GM19035 (cell line): ENCODE measurements at regions not wholly inside any gene's neighbourhood (a gene's known extent, or its start where the extent isn't known, plus 50 kb on each side); places are given as distances from the start of the nearest gene placed in this dataset.
"Not testable (repeated sequence)": the region's sequence is repeated elsewhere in the genome, so short reads cannot be mapped to it uniquely, and the experiment has no call there.

Experiments used
- ATAC-seq: cut with Tn5 transposase; IDR thresholded peaks from one replicate; pipeline ENCODE4 v1.9.1; 2021; ENCODE audit not compliant: unreplicated experiment

- no peak for ATAC-seq
Observed at GRCh38 chr12:77229640-77230442, 164.5 kb upstream of the E2F7 start.

DNA sequence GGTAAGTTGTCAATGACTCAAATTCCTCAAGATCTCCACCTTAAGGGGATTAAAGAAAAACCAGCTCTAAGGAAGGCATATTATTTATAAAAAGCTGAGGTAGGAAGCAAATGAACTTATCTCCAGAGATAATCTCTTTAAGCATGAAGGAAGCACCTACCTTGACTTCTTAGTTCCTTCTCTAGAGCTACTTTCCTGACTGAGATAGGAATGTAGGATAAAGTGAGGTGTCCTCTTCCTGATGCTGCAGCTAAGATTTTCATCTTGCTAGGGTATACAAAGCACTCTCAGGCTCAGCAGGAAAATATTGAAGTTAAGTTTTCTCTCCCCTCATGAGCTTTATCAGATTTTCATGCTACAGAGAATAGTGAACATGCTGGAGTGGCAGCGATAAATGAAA, 163.0 kb upstream of the E2F7 start:
- ATAC-seq = no peak

GRCh38 chr12:77226368-77226767, 161.0 kb upstream of the E2F7 start:
- no peak for ATAC-seq

GRCh38 chr12:77225373-77225772, 160.0 kb upstream of the E2F7 start:
- no peak for ATAC-seq

GRCh38 chr12:77224346-77224745, 159.0 kb upstream of the E2F7 start:
- ATAC-seq = no peak

DNA sequence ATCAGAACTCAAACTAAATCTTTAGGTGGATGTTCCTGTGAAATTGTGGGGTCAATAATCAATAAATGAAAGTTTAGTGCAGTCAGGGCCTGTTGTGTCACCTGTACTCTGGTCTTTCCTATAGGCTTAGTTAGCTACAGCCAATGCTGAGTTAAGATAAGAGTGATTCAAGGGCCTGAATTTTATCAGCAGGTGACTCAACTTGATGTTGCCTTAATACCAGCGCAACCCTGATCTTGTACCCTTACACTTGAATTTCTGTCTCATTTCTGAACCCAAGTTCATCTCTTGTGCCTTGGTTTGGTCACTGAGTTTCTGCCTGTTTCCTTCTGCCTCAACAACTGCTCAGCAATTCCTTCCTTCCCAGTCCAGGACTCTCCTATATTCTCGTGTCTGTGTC, 157.0 kb upstream of the E2F7 start:
- ATAC-seq = no peak

DNA sequence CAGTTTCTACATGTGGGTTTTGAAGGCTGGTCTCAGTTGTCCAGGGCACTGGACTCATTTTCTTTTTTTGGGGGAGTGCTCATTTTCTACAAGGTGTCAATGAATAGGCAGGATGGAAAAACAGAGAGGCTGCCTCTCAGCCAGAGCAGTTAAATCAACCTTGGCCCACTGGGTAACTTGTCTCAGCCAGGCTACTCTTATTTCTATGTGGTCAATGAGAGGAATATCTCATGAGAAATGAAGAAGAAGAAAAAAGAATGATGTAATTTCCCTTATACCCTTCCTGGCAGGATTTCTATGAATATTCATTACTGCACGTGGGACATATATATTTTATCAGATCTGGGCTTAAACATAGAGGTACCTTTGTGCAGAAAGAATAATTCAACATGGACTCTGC, 155.2 kb upstream of the E2F7 start:
- ATAC-seq = no peak

GRCh38 chr12:77218278-77218677, 152.9 kb upstream of the E2F7 start:
- ATAC-seq = no peak

- not testable (repeated sequence) for ATAC-seq
Observed at GRCh38 chr12:77216136-77216535, 150.8 kb upstream of the E2F7 start.

- no peak for ATAC-seq
Observed at GRCh38 chr12:77214136-77214535, 148.8 kb upstream of the E2F7 start.

DNA sequence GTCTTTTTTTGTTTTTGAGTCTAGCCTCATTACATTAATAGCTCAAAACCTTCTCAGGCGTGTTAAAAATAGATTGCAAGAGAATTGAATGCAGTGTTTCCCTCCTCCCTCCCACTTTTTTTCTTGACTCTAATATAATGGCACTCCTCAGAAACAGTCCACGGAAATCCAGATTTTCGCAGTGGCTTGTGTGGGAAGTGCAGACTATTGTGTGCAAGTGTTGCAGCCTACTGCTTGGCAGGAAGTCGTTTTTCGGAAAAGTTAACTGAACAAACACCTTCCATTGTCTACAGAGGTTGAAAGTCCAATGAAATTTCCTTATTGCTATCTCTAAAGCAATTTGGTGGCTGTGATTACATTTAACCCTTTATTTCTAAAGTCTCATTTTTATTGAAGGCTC, 147.9 kb upstream of the E2F7 start:
- ATAC-seq = no peak

- no peak for ATAC-seq
Observed at GRCh38 chr12:77210724-77211123, 145.4 kb upstream of the E2F7 start.

DNA sequence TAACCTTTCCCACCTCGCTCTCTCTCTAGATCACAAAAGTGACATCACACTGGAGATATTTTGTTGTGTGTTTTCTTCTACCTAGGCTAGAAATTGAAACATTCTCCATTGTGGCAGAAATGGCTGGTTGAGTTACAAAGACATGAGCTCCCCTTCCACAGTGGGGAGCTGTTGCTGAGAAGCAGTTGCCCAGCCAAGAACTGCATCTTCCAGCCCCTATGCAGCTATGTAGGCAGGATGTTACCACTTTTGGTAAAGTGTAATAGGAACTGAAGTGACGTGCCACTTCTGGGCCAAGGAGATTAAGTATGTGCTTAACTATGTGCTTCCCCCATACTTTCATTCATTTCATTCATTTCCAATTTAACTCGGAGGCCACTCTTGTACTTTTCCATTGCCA, 138.7 kb upstream of the E2F7 start:
- no peak for ATAC-seq

GRCh38 chr12:77202457-77203060, 137.2 kb upstream of the E2F7 start:
- ATAC-seq = no peak

- ATAC-seq = no peak
Observed at GRCh38 chr12:77189901-77190416, 124.6 kb upstream of the E2F7 start.

DNA sequence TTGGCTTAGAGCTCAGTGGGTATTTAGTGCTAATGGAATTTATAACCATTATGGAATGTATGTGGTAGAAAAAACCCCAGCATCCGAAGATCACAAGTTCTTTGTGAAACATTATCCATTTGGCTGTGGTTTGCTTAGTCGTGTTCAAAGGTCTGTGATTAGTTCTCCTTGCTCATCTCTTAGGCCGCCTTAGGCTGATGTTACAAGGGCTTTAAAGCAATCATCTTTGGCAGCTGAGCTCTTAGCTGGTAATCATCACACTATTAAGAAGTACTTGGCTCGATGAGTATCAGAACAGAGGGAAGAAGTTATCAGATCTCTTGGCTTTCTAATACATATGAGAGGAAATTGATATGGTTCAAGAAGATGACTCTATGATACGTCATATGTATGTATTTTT, 124.1 kb upstream of the E2F7 start:
- no peak for ATAC-seq

DNA sequence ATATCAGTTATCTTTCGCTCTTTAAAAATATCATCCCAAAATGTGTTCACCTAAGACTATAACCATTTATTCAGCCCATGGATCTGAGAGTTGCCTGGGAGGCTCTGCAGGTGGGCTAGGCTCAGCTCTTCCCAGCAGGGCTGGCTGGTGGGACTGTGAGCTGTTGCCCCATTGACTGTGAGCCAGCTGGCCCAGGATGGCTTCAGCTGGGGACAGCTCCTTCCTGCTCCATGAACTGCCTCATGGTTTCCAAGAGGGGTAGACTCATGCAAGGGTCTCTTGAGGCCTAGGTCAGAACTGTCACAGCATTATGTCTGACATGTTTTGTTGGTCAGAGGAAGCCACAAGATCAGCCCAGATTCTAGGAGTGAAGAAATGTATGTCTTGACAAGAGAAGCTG, 114.1 kb upstream of the E2F7 start:
- no peak for ATAC-seq

DNA sequence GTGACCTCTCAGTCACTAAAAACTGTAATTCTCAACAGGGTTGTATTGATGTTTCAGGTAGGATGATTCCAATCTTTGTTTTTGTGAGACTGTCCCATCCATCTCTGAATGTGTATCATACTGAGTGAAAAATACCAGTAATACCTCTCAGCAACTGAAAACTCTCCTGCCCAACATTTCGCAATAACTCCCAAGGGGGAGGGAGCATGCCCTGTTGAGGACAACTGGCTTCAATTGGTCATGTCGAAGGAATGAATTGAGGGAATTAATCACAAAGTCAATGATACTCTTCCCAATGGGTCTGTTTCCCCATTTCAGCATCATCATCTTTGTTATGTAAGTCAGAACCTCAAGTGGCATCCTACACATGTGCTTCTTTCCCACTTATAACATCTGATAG, 102.4 kb upstream of the E2F7 start:
- no peak for ATAC-seq

DNA sequence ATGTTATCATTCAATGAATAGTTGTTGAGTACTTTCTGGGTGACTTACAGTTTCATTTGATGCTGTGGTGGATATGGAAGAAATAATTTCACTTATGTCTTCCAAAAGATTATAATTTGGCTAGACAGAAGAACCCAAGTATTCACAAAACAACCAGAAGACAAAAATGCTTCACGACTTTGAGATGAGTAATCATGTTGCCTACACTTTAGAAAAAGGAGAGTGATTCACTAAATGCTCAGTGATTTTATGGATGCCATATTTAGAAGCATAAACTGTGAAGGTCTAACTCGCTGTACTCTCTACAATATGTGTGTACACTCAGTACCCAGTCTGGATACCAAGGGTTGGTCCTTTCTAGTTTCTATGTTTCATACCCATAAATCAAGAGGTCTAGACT, 101.3 kb upstream of the E2F7 start:
- no peak for ATAC-seq

DNA sequence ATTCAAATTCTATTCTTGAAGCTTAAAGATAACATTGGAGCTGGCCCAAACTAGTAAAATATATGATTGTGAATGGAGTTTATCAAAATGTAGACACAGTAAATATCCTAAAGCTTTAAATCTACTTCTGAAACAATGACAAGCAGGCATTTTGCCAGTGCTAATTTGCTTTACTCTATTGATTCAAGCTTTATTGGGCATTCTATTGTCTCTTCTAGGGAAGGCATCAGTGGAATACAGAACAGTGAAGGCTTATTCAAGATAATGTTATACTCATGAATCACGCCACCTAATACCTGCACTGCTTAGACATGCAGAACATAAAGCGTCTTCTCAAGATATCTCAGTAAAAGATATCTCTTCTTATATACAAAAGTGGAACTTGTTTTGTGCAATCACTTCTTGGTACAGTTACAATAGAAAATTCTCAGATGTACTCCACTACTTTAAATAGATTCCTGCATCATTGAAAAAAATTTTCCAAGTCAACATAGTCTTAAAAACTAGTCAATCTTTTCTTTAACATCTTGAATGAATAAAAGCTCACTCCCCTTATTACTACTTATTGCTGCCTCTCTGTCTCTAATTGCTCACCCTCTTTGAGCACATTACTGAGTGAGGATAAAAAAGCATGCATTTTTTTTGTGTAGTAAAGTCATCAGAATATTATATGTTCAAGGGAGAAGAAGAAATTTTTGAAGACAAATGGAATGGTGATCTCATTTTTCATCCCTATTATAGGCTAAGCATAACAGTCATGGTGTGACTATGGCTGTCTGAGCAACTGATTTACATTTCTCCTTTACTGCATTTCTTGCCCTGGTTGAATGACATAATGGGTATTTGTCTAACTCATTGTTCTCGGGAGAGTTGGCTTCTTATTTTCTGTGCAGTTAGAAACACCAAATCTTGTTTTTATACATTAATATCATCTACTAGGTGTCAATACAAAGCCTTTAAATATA, 98.0 kb upstream of the E2F7 start:
- ATAC-seq = no peak

- no peak for ATAC-seq
Observed at GRCh38 chr12:77161944-77162343, 96.6 kb upstream of the E2F7 start.
